ENCODE measurements at regions not wholly inside any gene's neighbourhood (a gene's known extent, or its start where the extent isn't known, plus 50 kb on each side); places are given as distances from the start of the nearest gene placed in this dataset.

- TF ChIP-seq CTCF (IDR thresholded peaks at IDR 0.05): no peak
- no peak for TF ChIP-seq POLR2AphosphoS5 (IDR thresholded peaks at IDR 0.05)
- TF ChIP-seq EP300 (IDR thresholded peaks at IDR 0.05): no peak
- no peak for TF ChIP-seq POLR2A (IDR thresholded peaks at IDR 0.05)
These were observed 68.7 kb downstream of the MYL12B start for GRCh38 chr18:3330622-3331021.
